H9 (cell line): ENCODE measurements at regions not wholly inside any gene's neighbourhood (a gene's known extent, or its start where the extent isn't known, plus 50 kb on each side); places are given as distances from the start of the nearest gene placed in this dataset.

Source experiments
- DNase-seq: peaks from one replicate; pipeline ENCODE4 v3.0.0-alpha.2; 2017
- H2AFZ ChIP-seq: one replicate; pipeline ENCODE4 v1.6.1; 2013; ENCODE audit warnings: mild to moderate bottlenecking, low read length, control low read depth, moderate library complexity
- H2AK5ac ChIP-seq: 2 replicates; pipeline ENCODE4 v1.6.1; 2013; ENCODE audit warnings: low read length, control low read depth, mixed read lengths; ENCODE audit not compliant: insufficient read length
- H2BK120ac ChIP-seq: one replicate; pipeline ENCODE4 v1.6.1; 2013; ENCODE audit warnings: low read depth, mild to moderate bottlenecking, low read length, control low read depth, inconsistent platforms; ENCODE audit not compliant: poor library complexity, severe bottlenecking
- H2BK12ac ChIP-seq: 2 replicates; pipeline ENCODE4 v1.6.1; 2013; ENCODE audit warnings: low read length, control low read depth, mixed read lengths, low read depth; ENCODE audit not compliant: insufficient read length
- H2BK15ac ChIP-seq: 2 replicates; pipeline ENCODE4 v1.6.1; 2013; ENCODE audit warnings: low read depth, low read length, control low read depth
- H2BK20ac ChIP-seq: one replicate; pipeline ENCODE4 v1.6.1; 2013; ENCODE audit warnings: low read depth, mild to moderate bottlenecking, low read length, control low read depth, inconsistent platforms; ENCODE audit not compliant: poor library complexity, severe bottlenecking
- H2BK5ac ChIP-seq: 2 replicates; pipeline ENCODE4 v1.6.1; 2013; ENCODE audit warnings: low read length, control low read depth, mixed read lengths; ENCODE audit not compliant: insufficient read length
- H3K14ac ChIP-seq: 2 replicates; pipeline ENCODE4 v1.6.1; 2013; ENCODE audit warnings: low read length, control low read depth; ENCODE audit not compliant: insufficient read depth
- H3K18ac ChIP-seq: 2 replicates; pipeline ENCODE4 v1.6.1; 2013; ENCODE audit warnings: low read depth, mild to moderate bottlenecking, mixed read lengths, low read length, control low read depth; ENCODE audit not compliant: insufficient read length
- H3K23ac ChIP-seq: 2 replicates; pipeline ENCODE4 v1.6.1; 2013; ENCODE audit warnings: low read length, control low read depth, mixed read lengths, low read depth; ENCODE audit not compliant: insufficient read length
- H3K23me2 ChIP-seq: 2 replicates; pipeline ENCODE4 v1.6.1; 2013; ENCODE audit warnings: low read depth, mild to moderate bottlenecking, mixed read lengths, low read length, control low read depth; ENCODE audit not compliant: insufficient read length, poor library complexity, severe bottlenecking
- H3K27ac ChIP-seq: 2 replicates; pipeline ENCODE4 v1.5.1; 2013; ENCODE audit warnings: low read length, control low read depth, mixed read lengths, low read depth; ENCODE audit not compliant: insufficient read length
- H3K27me3 ChIP-seq: 2 replicates; pipeline ENCODE4 v1.6.1; 2013; ENCODE audit warnings: low read length, control low read depth, inconsistent platforms; ENCODE audit not compliant: insufficient read depth
- H3K4ac ChIP-seq: 2 replicates; pipeline ENCODE4 v1.6.1; 2013; ENCODE audit warnings: low read depth, mild to moderate bottlenecking, control low read depth, inconsistent platforms, low read length, moderate library complexity
- H3K4me1 ChIP-seq: 2 replicates; pipeline ENCODE4 v1.6.1; 2013; ENCODE audit warnings: low read length, control low read depth, inconsistent platforms; ENCODE audit not compliant: insufficient read depth
- H3K4me2 ChIP-seq: 2 replicates; pipeline ENCODE4 v1.6.1; 2013; ENCODE audit warnings: low read length, control low read depth, mixed read lengths; ENCODE audit not compliant: insufficient read length, insufficient read depth
- H3K56ac ChIP-seq: 2 replicates; pipeline ENCODE4 v1.6.1; 2013; ENCODE audit warnings: low read depth, mild to moderate bottlenecking, mixed read lengths, low read length, control low read depth; ENCODE audit not compliant: insufficient read length
- H3K79me1 ChIP-seq: 2 replicates; pipeline ENCODE4 v1.6.1; 2013; ENCODE audit warnings: low read depth, mild to moderate bottlenecking, moderate library complexity, low read length, control low read depth, inconsistent platforms; ENCODE audit not compliant: insufficient read depth, poor library complexity, severe bottlenecking
- H3K79me2 ChIP-seq: 2 replicates; pipeline ENCODE4 v1.6.1; 2013; ENCODE audit warnings: low read length, control low read depth, inconsistent platforms; ENCODE audit not compliant: insufficient read depth
- H3K9ac ChIP-seq: 2 replicates; pipeline ENCODE4 v1.6.1; 2013; ENCODE audit warnings: low read length, control low read depth, mixed read lengths; ENCODE audit not compliant: insufficient read length; ENCODE audit errors: extremely low read depth
- H3K9me3 ChIP-seq: one replicate; pipeline ENCODE4 v1.6.1; 2013; ENCODE audit warnings: low read depth, low read length, inconsistent platforms; ENCODE audit not compliant: control insufficient read depth
- H3T11ph ChIP-seq: one replicate; pipeline ENCODE4 v1.6.1; 2013; ENCODE audit warnings: mild to moderate bottlenecking, low read length, control low read depth, inconsistent platforms
- H4K20me1 ChIP-seq: one replicate; pipeline ENCODE4 v1.6.1; 2013; ENCODE audit not compliant: control insufficient read depth, insufficient read length, insufficient read depth
- H4K5ac ChIP-seq: 2 replicates; pipeline ENCODE4 v1.6.1; 2013; ENCODE audit warnings: low read depth, mild to moderate bottlenecking, mixed read lengths, low read length, control low read depth; ENCODE audit not compliant: insufficient read length
- H4K8ac ChIP-seq: replicated peaks from 2 replicates; pipeline ENCODE4 v1.6.1; 2013; ENCODE audit warnings: low read length, control low read depth, mixed read lengths, low read depth; ENCODE audit not compliant: insufficient read length
- H4K91ac ChIP-seq: 2 replicates; pipeline ENCODE4 v1.6.1; 2013; ENCODE audit warnings: low read depth, mild to moderate bottlenecking, moderate library complexity, mixed read lengths, low read length, control low read depth; ENCODE audit not compliant: insufficient read length
- H3K27ac Mint-ChIP-seq, 3 experiments: 2 replicates in 2 of 3; 3 replicates in 1 of 3; pipeline ENCODE4 v1.8.0; 2020 to 2021; ENCODE audit warnings: mixed read lengths in 3 of 3, mild to moderate bottlenecking in 1 of 3, moderate library complexity in 1 of 3
- H3K27me3 Mint-ChIP-seq: 2 replicates; pipeline ENCODE4 v1.8.0; 2021; ENCODE audit warnings: low read depth, mild to moderate bottlenecking, moderate library complexity, mixed read lengths
- H3K36me3 Mint-ChIP-seq, 3 experiments: 2 replicates in 2 of 3; 3 replicates in 1 of 3; pipeline ENCODE4 v1.8.0; 2020 to 2021; ENCODE audit warnings: low read depth in 3 of 3, mixed read lengths in 3 of 3; ENCODE audit not compliant: insufficient read depth in 1 of 3
- H3K4me1 Mint-ChIP-seq, 2 experiments: 2 replicates each; pipeline ENCODE4 v1.8.0; 2020; ENCODE audit warnings: mixed read lengths in 2 of 2
- H3K4me3 Mint-ChIP-seq, 2 experiments: 2 replicates in 1 of 2; 3 replicates in 1 of 2; pipeline ENCODE4 v1.8.0; 2020 to 2021; ENCODE audit warnings: mild to moderate bottlenecking in 2 of 2, mixed read lengths in 2 of 2, moderate library complexity in 1 of 2
- H3K9me3 Mint-ChIP-seq, 2 experiments: 2 replicates in 1 of 2; 3 replicates in 1 of 2; pipeline ENCODE4 v1.8.0; 2020; ENCODE audit warnings: mild to moderate bottlenecking in 2 of 2, mixed read lengths in 2 of 2, moderate library complexity in 1 of 2
- CTCF ChIP-seq: fragments of 200-600 bp; sonication (generic); conservative IDR thresholded peaks from 3 replicates; pipeline ENCODE4 v1.8.0; 2021; ENCODE audit warnings: antibody characterized with exemption, mild to moderate bottlenecking
- WGBS: extraction: QIAGEN DNeasy Blood & Tissue Kit; methylation state at CpG from one replicate; pipeline ENCODE4 v1.1.7; 2013; ENCODE audit warnings: missing lambda C conversion rate, low lambda C conversion rate, mixed read lengths; ENCODE audit not compliant: insufficient read length; ENCODE audit errors: extremely low coverage; 5-methylcytosine and 5-hydroxymethylcytosine counted together

DNA sequence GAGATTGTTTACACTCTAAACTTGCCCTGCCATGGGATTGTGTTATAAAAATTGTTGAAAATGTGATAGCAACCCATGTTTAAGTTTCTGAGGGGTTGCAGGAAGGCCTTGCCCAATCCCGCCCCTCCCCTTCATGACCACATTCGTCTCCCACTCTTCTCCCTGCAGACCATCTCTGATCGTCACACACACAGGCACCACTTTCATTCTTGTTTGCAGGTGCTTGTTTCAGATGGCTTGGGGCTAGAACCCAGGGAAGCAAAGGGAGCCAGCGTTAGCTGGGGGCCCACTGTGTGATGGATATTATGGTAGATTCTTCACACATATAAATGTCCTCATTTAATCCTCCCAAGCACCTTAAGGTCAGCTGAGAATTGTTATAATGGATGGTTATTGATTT, 286.7 kb upstream of the HABP2 start:
- Histone ChIP-seq H3K79me2 (no peaks in the 10 kb centered on the region; the same call in 1 of the 2 replicates), H3K27me3 (no peaks in the 10 kb centered on the region), H3T11ph (no peak overlapping the region), H4K5ac (no peak overlapping the region), H3K23me2 (no peaks in the 10 kb centered on the region), H3K27ac (no peak overlapping the region), H2BK5ac (no peak overlapping the region), H3K23ac (no peak overlapping the region), H4K20me1 (no peaks in the 10 kb centered on the region), H3K4ac (no peak overlapping the region), H3K4me2 (no peak overlapping the region), H3K79me1 (no peaks in the 10 kb centered on the region), H2AFZ (no peak overlapping the region), H2AK5ac (no peak overlapping the region), H3K4me1 (no peaks in the 10 kb centered on the region; the same call in 1 of the 2 replicates), H3K9me3 (no peaks in the 10 kb centered on the region), H4K91ac (no peak overlapping the region), H2BK120ac (no peak overlapping the region), H2BK20ac (no peak overlapping the region), H3K14ac (no peak overlapping the region), H3K56ac (no peak overlapping the region), H2BK12ac (no peak overlapping the region), H2BK15ac (no peak overlapping the region), H3K9ac (no peak overlapping the region), H3K18ac (no peak overlapping the region), H4K8ac (no peak overlapping the region)
- Mint-ChIP-seq H3K36me3 (no peaks in the 10 kb centered on the region), H3K9me3 (no peaks in the 10 kb centered on the region; a peak in 1 of 5 replicates), H3K27ac (no peak overlapping the region), H3K4me1 (peaks cover 36 to 45% of the 10 kb centered on the region in 2 experiments), H3K27me3 (peaks cover 8% of the 10 kb centered on the region; the same call in 1 of the 2 replicates), H3K4me3 (no peak overlapping the region)
- TF ChIP-seq CTCF: no peak
- WGBS: no CpG with 5 or more reads among the region's 4 CpGs
- DNase-seq: no peak
